Naive B cell (primary cell): ENCODE measurements at regions not wholly inside any gene's neighbourhood (a gene's known extent, or its start where the extent isn't known, plus 50 kb on each side); places are given as distances from the start of the nearest gene placed in this dataset.

Experiments used
- ATAC-seq, 2 donors: fragments of 150-1000 bp; cut with Tn5 transposase; 2 replicates each; pipeline ENCODE4 v1.10.0; 2021; ENCODE audit warnings: low read depth in 2 of 2, mild to moderate bottlenecking in 2 of 2, moderate library complexity in 2 of 2
- DNase-seq: peaks from one replicate; pipeline ENCODE4 v3.0.0; 2022
- H3K27ac Mint-ChIP-seq, 6 donors: one replicate each; pipeline ENCODE4 v1.8.0; 2020 to 2022; ENCODE audit warnings: mild to moderate bottlenecking in 6 of 6, mixed read lengths in 6 of 6, moderate library complexity in 5 of 6, inconsistent platforms in 2 of 6
- H3K27me3 Mint-ChIP-seq, 3 donors: one replicate each; pipeline ENCODE4 v1.8.0; 2021 to 2022; ENCODE audit warnings: mixed read lengths in 3 of 3, mild to moderate bottlenecking in 1 of 3
- H3K36me3 Mint-ChIP-seq, 2 donors: one replicate each; pipeline ENCODE4 v1.8.0; 2020 to 2022; ENCODE audit warnings: mixed read lengths in 2 of 2, inconsistent platforms in 1 of 2, mild to moderate bottlenecking in 1 of 2
- H3K4me1 Mint-ChIP-seq, 3 donors: one replicate each; pipeline ENCODE4 v1.8.0; 2020 to 2022; ENCODE audit warnings: mixed read lengths in 3 of 3, inconsistent platforms in 1 of 3, mild to moderate bottlenecking in 1 of 3, moderate library complexity in 1 of 3
- H3K4me3 Mint-ChIP-seq, 8 donors: one replicate each; pipeline ENCODE4 v1.8.0; 2020 to 2022; ENCODE audit warnings: mild to moderate bottlenecking in 8 of 8, mixed read lengths in 8 of 8, moderate library complexity in 8 of 8, inconsistent platforms in 2 of 8
- H3K9me3 Mint-ChIP-seq, 7 donors: one replicate each; pipeline ENCODE4 v1.8.0; 2020 to 2022; ENCODE audit warnings: mixed read lengths in 7 of 7, mild to moderate bottlenecking in 5 of 7, inconsistent platforms in 2 of 7, moderate library complexity in 1 of 7

DNA sequence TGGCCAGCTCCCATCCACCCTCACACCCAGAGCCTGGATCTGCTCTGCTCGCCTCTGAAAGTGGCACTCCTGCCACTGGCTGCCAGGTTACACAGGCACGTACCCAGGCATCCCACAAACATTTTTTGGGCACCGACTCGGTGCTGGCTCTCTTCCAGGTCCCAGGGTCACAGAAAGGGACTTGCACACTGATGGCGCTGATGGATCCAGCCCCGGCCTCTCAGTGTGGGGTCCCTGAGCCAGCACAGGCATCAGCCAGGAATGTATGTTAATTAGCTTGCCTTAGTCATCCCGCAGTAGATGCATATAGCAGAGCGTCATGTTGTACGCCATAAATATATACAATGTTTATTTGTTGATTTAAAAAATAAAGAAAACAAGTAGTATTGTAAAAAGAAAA is 537.2 kb downstream of the NPHP4 start:
- Mint-ChIP-seq H3K27ac (no peak overlapping the region), H3K4me3 (no peak overlapping the region), H3K9me3 (peaks cover 0 to 5% (median 4%) of the 10 kb centered on the region in 7 donors), H3K36me3 (no peaks in the 10 kb centered on the region), H3K4me1 (no peaks in the 10 kb centered on the region), H3K27me3 (peaks cover 0 to 19% (median 10%) of the 10 kb centered on the region in 3 donors)
- ATAC-seq (no peak), DNase-seq (no peak)

DNA sequence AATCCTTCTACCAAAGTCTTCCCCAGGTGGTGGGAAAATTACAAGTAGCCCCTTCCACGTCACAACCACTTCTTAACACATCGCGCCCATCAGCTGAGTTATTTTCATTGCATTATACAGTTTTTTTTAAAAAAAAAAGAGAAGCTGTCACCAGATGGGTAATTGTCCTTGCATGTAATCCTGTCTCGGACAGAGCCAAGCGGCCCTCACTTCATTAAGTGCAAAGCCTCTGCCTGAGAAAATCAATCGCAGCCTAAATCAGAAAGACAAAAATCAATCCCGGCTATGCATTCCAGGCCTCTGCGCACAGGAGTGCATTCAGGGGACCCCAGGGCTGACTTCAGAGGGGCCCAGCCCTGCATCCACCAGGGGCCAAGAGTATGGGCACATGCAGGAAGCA is 538.9 kb downstream of the NPHP4 start:
- Mint-ChIP-seq H3K36me3 (no peaks in the 10 kb centered on the region), H3K4me1 (no peaks in the 10 kb centered on the region), H3K27me3 (peaks cover 0 to 5% (median 4%) of the 10 kb centered on the region in 3 donors), H3K27ac (no peak overlapping the region), H3K4me3 (no peak overlapping the region), H3K9me3 (peaks cover 0 to 3% (median 0%) of the 10 kb centered on the region in 7 donors)
- DNase-seq: no peak
- no peak for ATAC-seq

DNA sequence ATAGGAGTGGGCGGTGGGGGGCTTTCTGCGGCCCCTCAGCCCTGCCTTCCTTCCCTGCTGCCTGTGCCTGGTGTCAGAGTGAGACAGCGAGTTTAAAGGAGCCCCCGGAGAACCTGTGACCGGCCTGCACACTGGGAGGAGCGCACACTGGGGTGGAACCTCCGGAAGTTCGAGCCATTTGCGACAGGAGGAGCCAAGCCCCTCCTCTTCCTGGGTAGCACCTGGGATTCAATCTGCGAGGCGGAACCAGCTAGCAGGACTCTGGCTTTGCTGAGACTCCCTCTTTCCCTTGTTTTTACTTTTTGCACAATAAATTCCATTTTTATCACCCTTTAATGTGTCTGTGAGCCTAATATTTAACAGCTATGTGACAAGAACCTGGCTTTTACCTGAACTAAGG is 540.6 kb downstream of the NPHP4 start:
- H3K4me3 Mint-ChIP-seq: no peak overlapping the region
- H3K27ac Mint-ChIP-seq: no peak overlapping the region
- H3K4me1 Mint-ChIP-seq: no peaks in the 10 kb centered on the region
- H3K36me3 Mint-ChIP-seq: no peaks in the 10 kb centered on the region
- DNase-seq (no peak), ATAC-seq (no peak)
- peaks cover 0 to 2% (median 0%) of the 10 kb centered on the region in 7 donors for H3K9me3 Mint-ChIP-seq
- peaks cover 0 to 4% (median 0%) of the 10 kb centered on the region in 3 donors for H3K27me3 Mint-ChIP-seq

DNA sequence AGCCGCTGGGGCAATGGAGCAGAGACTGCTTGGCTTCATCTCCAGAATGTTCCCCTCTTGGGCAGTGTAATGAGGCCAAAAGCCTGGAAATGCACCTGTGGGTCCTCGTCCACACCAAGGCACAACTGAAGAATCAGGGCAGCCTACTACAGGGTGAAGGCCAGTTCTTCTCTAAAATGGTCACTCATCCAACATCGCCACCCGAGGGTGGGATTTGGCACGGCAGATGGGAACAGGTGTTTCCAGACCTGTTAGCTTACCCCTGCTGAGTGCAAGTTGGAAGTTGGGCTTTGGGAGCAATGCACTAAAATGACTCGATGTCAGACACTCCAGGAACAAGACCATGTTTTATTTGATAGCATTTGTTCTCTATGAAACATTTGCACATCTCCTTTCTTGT is 543.7 kb downstream of the NPHP4 start:
- Mint-ChIP-seq H3K36me3 (no peaks in the 10 kb centered on the region), H3K27me3 (peaks cover 0 to 4% (median 3%) of the 10 kb centered on the region in 3 donors), H3K4me3 (no peak overlapping the region), H3K4me1 (no peaks in the 10 kb centered on the region), H3K27ac (no peak overlapping the region), H3K9me3 (peaks cover 0 to under 1% (median 0%) of the 10 kb centered on the region in 7 donors)
- DNase-seq: no peak
- ATAC-seq: no peak

DNA sequence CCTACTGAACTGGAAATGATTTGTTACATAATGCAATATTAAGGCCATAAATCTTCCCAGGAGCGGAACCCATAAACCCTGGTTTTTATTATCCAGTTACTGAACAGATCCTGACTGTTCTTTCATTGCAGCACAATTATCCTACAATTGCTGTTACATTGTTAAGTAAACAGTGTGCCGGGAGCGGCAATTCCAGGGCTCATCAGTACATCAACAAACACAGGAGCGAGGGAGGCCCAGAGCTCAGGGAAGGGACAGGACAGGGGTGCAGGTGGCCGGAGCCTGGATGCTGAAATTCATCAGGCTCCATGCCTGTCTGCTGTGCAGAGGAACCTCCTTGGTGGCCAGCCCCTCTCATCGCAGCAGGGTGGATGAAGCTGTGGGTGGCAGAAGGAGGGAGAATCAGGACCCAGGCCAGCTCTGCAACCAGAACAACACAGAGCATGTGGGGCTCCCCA is 544.7 kb downstream of the NPHP4 start:
- no peak overlapping the region for H3K27ac Mint-ChIP-seq
- no peak for ATAC-seq

DNA sequence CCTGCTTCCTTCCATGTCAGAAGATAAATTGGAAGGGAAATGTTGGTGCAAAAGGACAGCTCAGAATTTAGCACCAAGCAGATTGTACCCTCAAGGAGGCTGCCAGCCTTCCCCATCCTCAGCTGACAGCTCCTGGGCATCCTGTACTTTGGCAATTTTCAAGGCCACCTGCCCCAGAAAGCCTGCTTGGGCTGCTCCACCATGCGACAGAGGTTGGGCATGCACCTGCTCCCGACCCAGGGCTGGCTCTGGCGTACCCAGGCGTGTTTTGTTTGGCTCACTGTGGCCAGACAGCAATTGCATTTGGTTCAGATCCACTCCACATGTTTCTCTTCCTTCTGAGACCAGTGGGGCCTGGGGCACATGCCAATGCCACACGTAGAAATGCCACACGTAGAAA is 547.8 kb downstream of the NPHP4 start:
- ATAC-seq (no peak), DNase-seq (no peak)
- H3K27me3 Mint-ChIP-seq: peaks cover 3 to 21% (median 15%) of the 10 kb centered on the region in 3 donors
- H3K4me3 Mint-ChIP-seq: no peak overlapping the region
- no peaks in the 10 kb centered on the region for H3K4me1 Mint-ChIP-seq
- no peak overlapping the region for H3K27ac Mint-ChIP-seq
- H3K9me3 Mint-ChIP-seq: peaks cover 3 to 10% (median 7%) of the 10 kb centered on the region in 7 donors
- H3K36me3 Mint-ChIP-seq: peaks cover 0 to 6% of the 10 kb centered on the region in 2 donors

More for the DNA sequence above, 544.7 kb downstream of the NPHP4 start:
- Mint-ChIP-seq H3K9me3 (no peaks in the 10 kb centered on the region), H3K36me3 (no peaks in the 10 kb centered on the region), H3K27me3 (peaks cover under 1 to 4% (median 3%) of the 10 kb centered on the region in 3 donors), H3K4me1 (no peaks in the 10 kb centered on the region), H3K4me3 (no peak overlapping the region)
- DNase-seq: no peak

DNA sequence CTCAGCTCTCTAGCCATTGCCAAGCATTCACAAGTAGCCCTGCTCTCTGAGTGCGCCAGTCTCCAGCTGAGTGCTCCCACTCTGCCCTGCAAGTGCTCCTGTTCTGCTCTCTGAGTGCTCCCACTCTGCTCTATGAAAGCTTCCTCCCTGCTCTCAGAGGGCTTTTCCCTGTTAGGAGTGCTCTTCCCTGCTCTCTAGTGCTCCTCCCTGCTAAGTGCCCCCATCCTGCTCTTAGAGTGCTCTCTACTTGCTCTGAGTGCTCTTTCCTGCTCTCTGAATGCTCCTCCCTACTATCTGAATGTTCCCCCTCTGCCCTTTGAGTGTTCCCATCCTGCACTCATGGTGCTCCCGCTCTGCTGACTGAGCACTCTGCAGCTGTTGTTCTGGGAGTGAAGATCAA is 555.4 kb downstream of the NPHP4 start:
- ATAC-seq (no peak), DNase-seq (no peak)
- Mint-ChIP-seq H3K4me1 (no peaks in the 10 kb centered on the region), H3K27ac (no peak overlapping the region), H3K27me3 (peaks cover 5 to 28% (median 28%) of the 10 kb centered on the region in 3 donors), H3K9me3 (peaks cover 15 to 33% (median 22%) of the 10 kb centered on the region in 7 donors), H3K4me3 (no peak overlapping the region), H3K36me3 (peaks cover 0 to 14% of the 10 kb centered on the region in 2 donors)

DNA sequence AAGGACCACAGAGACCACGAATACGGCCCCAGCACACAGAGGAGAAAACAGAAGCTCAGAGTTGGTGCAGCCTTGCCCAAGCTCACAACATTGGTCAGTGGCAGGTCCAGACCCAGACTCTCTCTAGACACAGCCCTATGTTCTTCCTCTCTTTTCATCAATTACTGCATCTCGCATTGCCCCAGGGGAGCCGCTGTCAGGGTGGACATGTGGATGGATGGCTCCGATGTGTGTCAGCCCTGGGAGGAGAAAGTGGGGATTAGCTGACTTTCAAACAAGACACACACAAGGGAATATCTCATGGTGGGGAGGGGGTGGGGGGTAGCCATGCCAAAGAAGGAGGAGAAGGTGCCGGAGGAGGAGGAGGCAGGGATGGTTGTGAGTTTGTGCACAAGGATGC is 556.8 kb downstream of the NPHP4 start:
- no peak for ATAC-seq
- peaks cover 0 to 14% of the 10 kb centered on the region in 2 donors for H3K36me3 Mint-ChIP-seq
- no peak for DNase-seq
- H3K27ac Mint-ChIP-seq: peak overlapping the region in 1 of 6 donors; percentile 44
- H3K27me3 Mint-ChIP-seq: peaks cover 5 to 24% (median 23%) of the 10 kb centered on the region in 3 donors
- H3K4me1 Mint-ChIP-seq: no peaks in the 10 kb centered on the region
- peaks cover 15 to 33% (median 22%) of the 10 kb centered on the region in 7 donors for H3K9me3 Mint-ChIP-seq
- H3K4me3 Mint-ChIP-seq: no peak overlapping the region

DNA sequence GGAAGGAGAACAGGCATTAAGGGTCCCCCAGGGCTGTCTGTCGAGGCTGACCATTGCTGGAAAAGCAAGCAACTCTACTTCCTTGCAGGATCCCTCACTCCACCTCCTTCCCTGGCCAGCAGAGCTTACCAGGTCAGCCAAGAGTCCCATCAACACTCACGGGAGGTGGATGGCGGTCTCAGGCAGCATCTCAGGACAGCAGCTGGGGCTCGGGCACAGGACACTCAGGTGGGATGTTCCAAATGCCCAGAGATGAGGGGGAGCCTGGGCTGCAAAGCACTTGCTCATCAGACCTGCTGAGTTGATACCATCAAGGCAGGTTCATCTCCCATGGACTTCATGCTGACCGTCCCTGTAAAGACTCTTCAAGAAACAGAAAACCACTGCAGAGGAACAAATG is 559.8 kb downstream of the NPHP4 start:
- ATAC-seq (no peak), DNase-seq (no peak)
- Mint-ChIP-seq H3K9me3 (peaks cover 2 to 8% (median 7%) of the 10 kb centered on the region in 7 donors), H3K4me3 (no peak overlapping the region), H3K27ac (no peak overlapping the region), H3K27me3 (peaks cover 8 to 27% (median 9%) of the 10 kb centered on the region in 3 donors), H3K4me1 (no peaks in the 10 kb centered on the region), H3K36me3 (no peaks in the 10 kb centered on the region)

DNA sequence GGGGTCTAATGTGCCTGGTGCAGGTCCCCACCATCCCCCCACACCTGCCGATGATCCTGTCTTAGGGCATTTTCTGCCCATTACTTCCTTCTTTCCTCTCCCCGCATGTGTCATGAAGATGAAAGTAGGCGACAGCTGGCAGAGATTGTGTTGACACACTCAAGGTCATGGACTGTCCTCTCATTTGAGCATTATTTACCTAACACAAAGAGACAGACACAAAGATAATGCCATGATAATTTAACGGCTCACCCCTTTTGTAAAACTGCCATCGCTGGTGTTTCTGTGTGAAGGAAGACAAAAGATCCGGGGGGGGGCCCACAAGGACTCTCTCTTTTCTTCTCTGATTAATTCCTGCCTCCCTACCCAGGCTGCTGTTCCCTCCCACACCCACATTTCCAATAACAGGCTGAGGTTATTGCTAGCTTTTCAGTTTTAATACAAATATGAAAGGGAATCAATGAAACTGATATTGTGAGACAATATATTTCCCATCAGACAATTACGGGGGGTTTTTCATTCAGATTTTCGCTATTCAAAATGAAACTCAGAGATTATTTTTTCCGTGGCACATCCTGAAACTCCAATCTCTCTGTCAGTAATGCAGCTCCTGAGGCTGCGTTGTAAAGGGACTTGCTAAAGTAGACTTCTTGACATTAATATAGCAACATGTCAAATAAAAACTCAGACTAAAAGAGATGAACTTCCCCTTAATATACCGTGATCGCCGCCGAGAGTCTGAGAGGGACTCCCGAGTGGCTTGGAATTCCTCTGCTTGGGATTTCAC is 561.1 kb downstream of the NPHP4 start:
- H3K27me3 Mint-ChIP-seq: peaks cover 0 to 27% (median 8%) of the 10 kb centered on the region in 3 donors
- H3K9me3 Mint-ChIP-seq: peaks cover 0 to 2% (median 0%) of the 10 kb centered on the region in 7 donors
- ATAC-seq (no peak), DNase-seq (no peak)
- H3K36me3 Mint-ChIP-seq: no peaks in the 10 kb centered on the region
- peak overlapping the region in 1 of 8 donors; percentile 9 for H3K4me3 Mint-ChIP-seq
- H3K4me1 Mint-ChIP-seq: no peaks in the 10 kb centered on the region
- H3K27ac Mint-ChIP-seq: no peak overlapping the region

DNA sequence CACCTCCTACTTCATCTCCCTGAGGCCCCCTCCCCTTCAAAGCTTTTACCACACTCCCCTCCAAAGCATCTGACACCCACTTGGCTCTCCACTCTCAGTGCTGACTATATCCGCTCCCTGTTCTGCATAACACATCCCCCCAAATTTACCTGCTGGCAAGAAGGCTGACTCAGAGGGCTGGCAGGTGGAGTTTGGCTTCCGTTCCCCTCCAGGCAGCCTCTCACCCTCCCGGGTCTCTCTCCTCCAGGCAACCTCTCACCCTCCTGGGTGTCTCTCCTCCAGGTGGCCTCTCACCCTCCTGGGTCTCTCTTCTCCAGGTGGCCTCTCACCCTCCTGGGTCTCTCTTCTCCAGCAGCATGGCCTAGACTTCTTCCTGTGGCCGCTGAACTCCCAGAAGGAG is 562.1 kb downstream of the NPHP4 start:
- ATAC-seq: no peak
- Mint-ChIP-seq H3K36me3 (no peaks in the 10 kb centered on the region), H3K4me1 (no peaks in the 10 kb centered on the region), H3K27me3 (peaks cover 6 to 30% (median 16%) of the 10 kb centered on the region in 3 donors), H3K27ac (no peak overlapping the region), H3K9me3 (peaks cover 0 to 2% (median 0%) of the 10 kb centered on the region in 7 donors), H3K4me3 (no peak overlapping the region)
- no peak for DNase-seq

DNA sequence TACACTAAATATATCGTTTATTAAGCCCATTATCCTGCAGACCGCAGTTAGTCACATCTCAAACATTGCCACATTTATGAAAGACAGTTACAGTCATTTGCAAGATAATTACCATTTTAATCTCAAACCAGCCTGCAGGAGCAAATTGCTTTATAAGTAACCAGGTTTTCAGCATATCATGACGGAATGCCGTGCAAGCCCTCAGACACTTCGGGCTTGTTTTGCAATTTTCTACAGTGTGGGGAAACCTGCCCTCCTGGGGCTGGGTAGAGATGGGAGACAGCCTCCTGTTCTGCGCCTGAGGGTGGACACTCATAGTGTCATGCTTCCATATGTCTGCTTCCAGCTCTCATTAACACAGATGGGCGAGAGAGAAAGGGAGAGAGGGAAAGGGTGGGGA is 563.9 kb downstream of the NPHP4 start:
- no peak for ATAC-seq
- Mint-ChIP-seq H3K27me3 (peaks cover 21 to 40% (median 21%) of the 10 kb centered on the region in 3 donors), H3K9me3 (peaks cover 0 to 2% (median 0%) of the 10 kb centered on the region in 7 donors), H3K27ac (no peak overlapping the region), H3K36me3 (no peaks in the 10 kb centered on the region), H3K4me3 (no peak overlapping the region), H3K4me1 (no peaks in the 10 kb centered on the region)
- DNase-seq: no peak

DNA sequence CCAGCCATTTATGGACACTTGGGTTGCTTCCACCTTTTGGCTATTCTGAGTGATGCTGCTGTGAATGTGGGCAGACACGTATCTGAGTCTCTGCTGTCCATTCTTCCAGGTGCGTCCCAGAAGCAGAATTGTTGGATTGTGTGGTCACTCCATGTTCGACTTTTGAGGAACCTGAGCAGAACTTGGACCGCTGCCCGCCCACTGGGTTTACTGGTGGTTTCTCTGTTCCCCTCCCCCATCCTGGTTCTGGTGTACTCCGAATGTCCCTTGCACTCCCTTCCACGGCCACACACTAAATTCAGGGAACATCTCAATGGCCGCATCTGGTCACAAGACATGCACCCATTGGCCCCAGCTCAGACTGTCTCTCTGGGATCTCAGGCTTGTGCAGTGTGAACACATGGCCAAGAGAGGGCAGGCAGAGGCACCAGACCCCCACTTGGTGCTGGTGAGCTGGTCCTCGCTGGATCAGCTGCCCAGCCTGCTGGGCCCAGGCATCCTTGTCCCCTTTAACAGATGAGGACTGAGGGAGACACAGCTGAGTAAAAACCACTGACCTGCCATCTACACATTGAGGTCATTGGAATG is 565.1 kb downstream of the NPHP4 start:
- H3K9me3 Mint-ChIP-seq: no peaks in the 10 kb centered on the region
- H3K4me1 Mint-ChIP-seq: no peaks in the 10 kb centered on the region
- peaks cover 22 to 51% (median 29%) of the 10 kb centered on the region in 3 donors for H3K27me3 Mint-ChIP-seq
- no peak for ATAC-seq
- no peak overlapping the region for H3K27ac Mint-ChIP-seq
- H3K4me3 Mint-ChIP-seq: no peak overlapping the region
- H3K36me3 Mint-ChIP-seq: no peaks in the 10 kb centered on the region
- DNase-seq: no peak
